MM.1S (cell line): ENCODE measurements at regions not wholly inside any gene's neighbourhood (a gene's known extent, or its start where the extent isn't known, plus 50 kb on each side); places are given as distances from the start of the nearest gene placed in this dataset.

Experiments
- DNase-seq: peaks from one replicate; pipeline ENCODE4 v3.0.0-alpha.2; 2015
- H2AFZ ChIP-seq: fragments of 300-600 bp; sonication (generic); 2 replicates; pipeline ENCODE4 v1.6.0; 2016; ENCODE audit warnings: antibody characterized with exemption, low read length
- H3F3A ChIP-seq: fragments of 300-600 bp; sonication (generic); 2 replicates; pipeline ENCODE4 v1.6.1; 2016; ENCODE audit warnings: mild to moderate bottlenecking, antibody characterized with exemption, low read length, moderate library complexity, mixed read lengths; ENCODE audit not compliant: insufficient read depth
- H3K27ac ChIP-seq: fragments of 300-600 bp; sonication (generic); 2 replicates; pipeline ENCODE4 v1.5.1; 2016; ENCODE audit warnings: mild to moderate bottlenecking, low read length
- H3K27me3 ChIP-seq: fragments of 300-600 bp; sonication (generic); replicated peaks from 2 replicates; pipeline ENCODE4 v1.6.0; 2016; ENCODE audit warnings: low read length; ENCODE audit not compliant: insufficient read depth
- H3K36me3 ChIP-seq: fragments of 300-600 bp; sonication (generic); replicated peaks from 2 replicates; pipeline ENCODE4 v1.6.1; 2016; ENCODE audit warnings: mild to moderate bottlenecking, low read length, mixed read lengths; ENCODE audit not compliant: insufficient read depth
- H3K4me1 ChIP-seq: fragments of 300-600 bp; sonication (generic); 2 replicates; pipeline ENCODE4 v1.6.1; 2016; ENCODE audit warnings: low read length, mixed read lengths
- H3K4me2 ChIP-seq: fragments of 300-600 bp; sonication (generic); 2 replicates; pipeline ENCODE4 v1.6.0; 2016; ENCODE audit warnings: low read depth, low read length
- H3K4me3 ChIP-seq: fragments of 300-600 bp; sonication (generic); 2 replicates; pipeline ENCODE4 v1.5.1; 2016; ENCODE audit warnings: low read length, mixed read lengths
- H3K79me2 ChIP-seq: fragments of 300-600 bp; sonication (generic); 2 replicates; pipeline ENCODE4 v1.6.1; 2016; ENCODE audit warnings: mixed run types, low read length, mixed read lengths
- H3K9ac ChIP-seq: fragments of 300-600 bp; sonication (generic); 2 replicates; pipeline ENCODE4 v1.6.1; 2016; ENCODE audit warnings: low read length, mixed read lengths
- H3K9me2 ChIP-seq: fragments of 300-600 bp; sonication (generic); replicated peaks from 2 replicates; pipeline ENCODE4 v1.6.1; 2016; ENCODE audit warnings: mild to moderate bottlenecking, low read length, mixed read lengths; ENCODE audit not compliant: insufficient read depth
- H3K9me3 ChIP-seq: fragments of 300-600 bp; sonication (generic); replicated peaks from 2 replicates; pipeline ENCODE4 v1.6.1; 2016; ENCODE audit warnings: mild to moderate bottlenecking, low read length, mixed read lengths; ENCODE audit not compliant: insufficient read depth
- H4K20me1 ChIP-seq: fragments of 300-600 bp; sonication (generic); 2 replicates; pipeline ENCODE4 v1.6.1; 2016; ENCODE audit warnings: mild to moderate bottlenecking, low read length, moderate library complexity, mixed read lengths; ENCODE audit not compliant: insufficient read depth
- CTCF ChIP-seq: fragments of 300-600 bp; sonication (generic); IDR thresholded peaks from 2 replicates; pipeline ENCODE4 v1.5.1; 2016; ENCODE audit warnings: antibody characterized with exemption, low read length, mixed read lengths
- EZH2 ChIP-seq: fragments of 300-600 bp; sonication (generic); optimal IDR thresholded peaks from 2 replicates; pipeline ENCODE3; 2017; ENCODE audit warnings: low read depth, mild to moderate bottlenecking, antibody characterized with exemption, low read length, mixed read lengths
- EZH2phosphoT487 ChIP-seq: fragments of 300-600 bp; sonication (generic); IDR thresholded peaks from 2 replicates; pipeline ENCODE4 v1.6.1; 2018; ENCODE audit warnings: antibody characterized with exemption, low read length

DNA sequence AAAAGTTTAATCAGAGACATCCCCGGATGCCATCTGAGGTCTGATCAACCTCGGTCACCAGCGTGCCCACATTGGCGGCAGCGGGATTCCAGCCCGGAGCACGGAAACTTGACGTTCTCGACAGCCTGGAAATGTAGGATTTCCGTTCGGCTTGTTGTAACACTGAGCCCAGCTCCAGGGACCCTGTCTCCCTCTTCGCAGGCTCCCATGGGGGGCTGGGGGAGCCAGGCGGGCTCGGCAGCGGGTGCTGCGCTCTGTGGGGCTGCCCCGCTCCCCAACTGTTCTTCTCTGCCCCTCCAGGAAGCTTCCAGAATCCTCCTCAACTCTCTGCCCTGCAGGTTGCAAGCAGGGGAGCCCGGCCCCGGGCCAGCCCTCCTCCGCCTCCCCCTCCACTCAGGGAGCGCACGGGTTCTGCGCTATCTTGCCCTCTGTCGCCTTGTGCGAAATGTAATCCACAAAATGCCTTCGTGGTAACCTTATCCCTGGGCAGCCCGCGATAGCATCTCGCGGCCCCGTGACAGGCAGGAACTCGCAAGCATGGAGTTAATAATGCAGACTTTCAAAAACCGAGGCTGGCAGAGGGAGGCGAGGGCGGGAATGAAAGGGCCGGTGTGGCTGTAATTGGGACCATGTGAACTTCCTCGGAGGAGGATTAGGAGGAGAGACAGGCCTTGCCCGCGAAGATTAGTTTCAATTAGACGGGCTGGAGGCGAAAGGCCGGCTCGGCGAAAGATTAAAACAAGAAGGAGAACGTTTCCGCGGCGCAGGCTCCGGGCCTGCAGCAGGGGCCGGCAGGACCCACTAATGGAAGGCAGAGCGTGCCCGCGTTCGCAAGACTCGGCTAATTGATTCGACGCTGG lies 53.9 kb upstream of the TTC34 start:
- no peak for DNase-seq
- no peaks in the 10 kb centered on the region for H3K36me3 ChIP-seq
- no peaks in the 10 kb centered on the region for H3K9me2 ChIP-seq
- no peak overlapping the region for H3K9ac ChIP-seq
- peaks cover 79% of the 10 kb centered on the region for H3K27me3 ChIP-seq
- H4K20me1 ChIP-seq: no peaks in the 10 kb centered on the region
- H3K27ac ChIP-seq: no peak overlapping the region
- no peaks in the 10 kb centered on the region for H3K79me2 ChIP-seq
- TF ChIP-seq EZH2 (peak; percentile 78), EZH2phosphoT487 (no peak), CTCF (no peak)
- no peaks in the 10 kb centered on the region for H3K9me3 ChIP-seq
- H2AFZ ChIP-seq: no peak overlapping the region
- H3F3A ChIP-seq: no peaks in the 10 kb centered on the region
- H3K4me1 ChIP-seq: no peaks in the 10 kb centered on the region
- no peak overlapping the region for H3K4me2 ChIP-seq
- no peak overlapping the region for H3K4me3 ChIP-seq

DNA sequence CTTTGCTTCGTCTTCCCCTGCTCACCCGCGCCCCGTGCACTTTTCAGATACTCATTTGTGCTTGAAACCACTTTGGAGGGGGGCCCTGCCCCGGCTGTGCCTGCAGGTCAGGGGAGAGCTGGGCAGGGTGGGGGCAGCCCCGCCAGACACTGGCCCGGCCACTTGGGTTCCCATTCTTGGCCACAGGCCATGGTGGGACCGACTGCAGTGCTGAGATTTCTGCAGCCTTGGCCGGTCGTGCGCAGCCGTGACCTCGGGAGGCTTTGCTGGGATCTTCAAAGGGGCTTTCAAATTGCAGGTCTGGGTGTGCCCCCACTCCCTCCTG lies 54.5 kb upstream of the TTC34 start:
- H3K4me1 ChIP-seq: no peaks in the 10 kb centered on the region
- no peaks in the 10 kb centered on the region for H3F3A ChIP-seq
- H3K79me2 ChIP-seq: no peaks in the 10 kb centered on the region
- no peaks in the 10 kb centered on the region for H3K9me2 ChIP-seq
- no peak overlapping the region for H2AFZ ChIP-seq
- no peak overlapping the region for H3K4me2 ChIP-seq
- H3K36me3 ChIP-seq: no peaks in the 10 kb centered on the region
- no peak for DNase-seq
- peaks cover 79% of the 10 kb centered on the region for H3K27me3 ChIP-seq
- H4K20me1 ChIP-seq: no peaks in the 10 kb centered on the region
- no peak overlapping the region for H3K4me3 ChIP-seq
- H3K9ac ChIP-seq: no peak overlapping the region
- H3K9me3 ChIP-seq: no peaks in the 10 kb centered on the region
- no peak for TF ChIP-seq EZH2
- TF ChIP-seq EZH2phosphoT487: no peak
- no peak for TF ChIP-seq CTCF
- H3K27ac ChIP-seq: no peak overlapping the region

- Histone ChIP-seq H3K4me2 (no peak overlapping the region), H3K4me3 (no peak overlapping the region), H4K20me1 (no peaks in the 10 kb centered on the region), H3K36me3 (no peaks in the 10 kb centered on the region), H3K9me2 (no peaks in the 10 kb centered on the region), H3K79me2 (no peaks in the 10 kb centered on the region), H3K27ac (no peak overlapping the region), H3F3A (no peaks in the 10 kb centered on the region), H3K4me1 (no peaks in the 10 kb centered on the region), H3K27me3 (peaks cover 85% of the 10 kb centered on the region), H3K9me3 (no peaks in the 10 kb centered on the region), H2AFZ (no peak overlapping the region), H3K9ac (no peak overlapping the region)
- TF ChIP-seq EZH2: no peak
- TF ChIP-seq EZH2phosphoT487: no peak
- TF ChIP-seq CTCF: no peak
- DNase-seq: no peak
Measured at GRCh38 chr1:2856676-2857375, 55.3 kb upstream of the TTC34 start.
